Brain microvascular endothelial cell (primary cell): ENCODE measurements at regions not wholly inside any gene's neighbourhood (a gene's known extent, or its start where the extent isn't known, plus 50 kb on each side); places are given as distances from the start of the nearest gene placed in this dataset.

Experiments used
- DNase-seq: peaks from one replicate; pipeline ENCODE4 v3.0.0-alpha.2; 2020
- H3K27ac ChIP-seq: fragments of 250-450 bp; sonication (Bioruptor Pico); 2 replicates; pipeline ENCODE4 v1.5.1; 2020; ENCODE audit warnings: mild to moderate bottlenecking, moderate library complexity
- H3K27me3 ChIP-seq: fragments of 250-450 bp; sonication (Bioruptor Pico); replicated peaks from 2 replicates; pipeline ENCODE4 v1.5.1; 2020; ENCODE audit warnings: mild to moderate bottlenecking
- H3K36me3 ChIP-seq: fragments of 250-450 bp; sonication (Bioruptor Pico); replicated peaks from 2 replicates; pipeline ENCODE4 v1.5.1; 2020; ENCODE audit warnings: mild to moderate bottlenecking
- H3K4me3 ChIP-seq: 2 replicates; pipeline ENCODE4 v1.5.1; 2011; ENCODE audit warnings: low read depth, mild to moderate bottlenecking, control low read depth, low read length, moderate library complexity
- in situ Hi-C: cut with HindIII; loops from 2 replicates; pipeline ENCODE4 v1.10.0; 2017; ENCODE audit warnings: low sequenced_read_pairs, low pct_ligation_motif_present
- TF ChIP-seq, protein P1 (sequence below): IDR thresholded peaks from 2 replicates; pipeline ENCODE4 v1.5.1; 2011; ENCODE audit warnings: low read depth, mild to moderate bottlenecking, moderate library complexity, low read length, control low read depth, inconsistent platforms; ENCODE audit errors: missing control alignments

- Histone ChIP-seq H3K4me3 (no peak overlapping the region), H3K36me3 (no peaks in the 10 kb centered on the region), H3K27me3 (no peaks in the 10 kb centered on the region), H3K27ac (no peak overlapping the region)
- no peak for DNase-seq
- in situ Hi-C loops, result no loop called here
- TF ChIP-seq, protein P1, sequence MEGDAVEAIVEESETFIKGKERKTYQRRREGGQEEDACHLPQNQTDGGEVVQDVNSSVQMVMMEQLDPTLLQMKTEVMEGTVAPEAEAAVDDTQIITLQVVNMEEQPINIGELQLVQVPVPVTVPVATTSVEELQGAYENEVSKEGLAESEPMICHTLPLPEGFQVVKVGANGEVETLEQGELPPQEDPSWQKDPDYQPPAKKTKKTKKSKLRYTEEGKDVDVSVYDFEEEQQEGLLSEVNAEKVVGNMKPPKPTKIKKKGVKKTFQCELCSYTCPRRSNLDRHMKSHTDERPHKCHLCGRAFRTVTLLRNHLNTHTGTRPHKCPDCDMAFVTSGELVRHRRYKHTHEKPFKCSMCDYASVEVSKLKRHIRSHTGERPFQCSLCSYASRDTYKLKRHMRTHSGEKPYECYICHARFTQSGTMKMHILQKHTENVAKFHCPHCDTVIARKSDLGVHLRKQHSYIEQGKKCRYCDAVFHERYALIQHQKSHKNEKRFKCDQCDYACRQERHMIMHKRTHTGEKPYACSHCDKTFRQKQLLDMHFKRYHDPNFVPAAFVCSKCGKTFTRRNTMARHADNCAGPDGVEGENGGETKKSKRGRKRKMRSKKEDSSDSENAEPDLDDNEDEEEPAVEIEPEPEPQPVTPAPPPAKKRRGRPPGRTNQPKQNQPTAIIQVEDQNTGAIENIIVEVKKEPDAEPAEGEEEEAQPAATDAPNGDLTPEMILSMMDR, result no peak
These were observed 169.3 kb upstream of the MAGI2 start for GRCh38 chr7:79622781-79623180.

DNA sequence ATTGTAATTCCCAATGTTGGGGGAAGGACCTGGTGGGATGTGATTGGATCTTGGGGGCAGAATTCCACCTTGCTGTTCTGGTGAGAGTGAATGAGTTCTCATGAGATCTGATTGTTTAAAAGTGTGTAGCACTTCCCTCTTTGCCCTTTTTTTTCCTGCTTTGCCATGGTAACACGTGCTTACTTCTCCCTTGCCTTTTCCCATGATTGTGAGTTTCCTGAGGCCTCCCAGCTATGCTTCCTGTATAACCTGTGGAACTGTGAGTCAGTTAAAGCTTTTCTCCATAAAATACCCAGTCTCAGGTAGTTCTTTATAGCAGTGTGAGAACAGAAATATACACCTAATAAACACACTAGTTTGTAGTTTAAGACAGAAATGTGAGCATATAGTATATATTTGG lies 166.8 kb upstream of the MAGI2 start:
- DNase-seq, result no peak
- H3K27ac ChIP-seq, result no peak overlapping the region
- TF ChIP-seq, protein P1, result no peak
- in situ Hi-C loops, result no loop called here
- no peaks in the 10 kb centered on the region for H3K27me3 ChIP-seq
- H3K4me3 ChIP-seq, result no peak overlapping the region
- H3K36me3 ChIP-seq, result no peaks in the 10 kb centered on the region

DNA sequence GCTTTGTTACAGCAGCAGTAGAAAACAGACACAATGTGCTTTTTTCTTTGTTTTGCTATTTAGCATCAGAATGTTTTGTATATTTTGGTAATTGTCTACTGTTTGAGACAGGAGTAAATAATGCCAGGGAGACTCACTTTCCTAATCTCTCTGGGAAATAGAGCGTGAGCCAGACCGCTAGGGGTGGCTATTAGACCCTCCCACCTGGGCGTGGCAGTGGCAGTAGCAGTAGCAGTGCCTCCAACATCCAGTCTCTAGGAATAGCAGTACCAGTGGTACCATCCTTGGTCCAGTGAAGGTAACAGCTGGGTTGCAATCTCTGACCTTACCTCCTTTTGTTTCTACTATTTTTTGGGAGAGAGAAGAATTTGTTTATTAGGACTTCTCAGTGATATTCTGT lies 165.7 kb upstream of the MAGI2 start:
- DNase-seq, result no peak
- Histone ChIP-seq H3K36me3 (no peaks in the 10 kb centered on the region), H3K4me3 (no peak overlapping the region), H3K27me3 (no peaks in the 10 kb centered on the region), H3K27ac (no peak overlapping the region)
- in situ Hi-C loops, result no loop called here
- TF ChIP-seq, protein P1, result no peak

DNA sequence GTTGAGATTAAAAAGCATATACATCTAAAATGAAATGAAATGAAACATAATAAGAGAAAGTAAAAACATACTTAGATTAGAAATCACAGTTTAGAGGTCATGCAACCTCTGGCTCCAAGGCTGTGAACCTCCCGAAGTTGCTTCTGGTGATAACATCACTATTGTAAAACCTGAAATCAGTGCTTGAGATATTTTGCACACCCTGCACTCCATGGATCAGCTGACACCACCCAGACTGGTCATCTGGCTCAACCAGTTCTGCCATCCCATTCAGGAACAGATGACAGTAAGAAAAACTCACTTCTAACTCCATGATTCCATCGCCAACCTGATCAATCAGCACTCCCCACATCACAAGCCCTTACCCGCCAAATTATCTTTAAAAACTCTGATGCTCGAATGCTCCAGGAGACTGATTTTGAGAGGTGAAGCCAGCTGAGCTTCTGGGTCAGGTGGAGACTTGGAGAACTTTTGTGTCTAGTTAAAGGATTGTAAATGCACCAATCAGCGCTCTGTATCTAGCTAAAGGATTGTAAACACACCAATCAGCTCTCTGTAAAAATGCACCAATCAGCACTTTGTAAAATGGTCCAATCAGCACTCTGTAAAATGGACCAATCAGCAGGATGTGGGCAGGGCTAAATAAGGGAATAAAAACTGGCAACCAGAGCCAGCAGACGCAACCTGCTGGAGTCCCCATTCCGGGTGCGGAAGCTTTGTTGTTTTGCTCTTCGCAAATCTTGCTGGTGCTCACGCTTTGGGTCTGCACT lies 162.6 kb upstream of the MAGI2 start:
- Histone ChIP-seq H3K36me3 (no peaks in the 10 kb centered on the region), H3K4me3 (no peak overlapping the region), H3K27me3 (no peaks in the 10 kb centered on the region), H3K27ac (no peak overlapping the region)
- TF ChIP-seq, protein P1, result no peak
- DNase-seq, result no peak
- in situ Hi-C loops, result no loop called here

GRCh38 chr7:79615466-79615865 lies 162.0 kb upstream of the MAGI2 start:
- DNase-seq, result no peak
- TF ChIP-seq, protein P1, result no peak
- H3K27ac ChIP-seq, result no peak overlapping the region

GRCh38 chr7:79612903-79613302 lies 159.4 kb upstream of the MAGI2 start:
- TF ChIP-seq, protein P1, result no peak
- no peak overlapping the region for H3K4me3 ChIP-seq
- H3K27me3 ChIP-seq, result no peaks in the 10 kb centered on the region
- no peak overlapping the region for H3K27ac ChIP-seq
- DNase-seq, result no peak
- in situ Hi-C loops, result no loop called here
- H3K36me3 ChIP-seq, result no peaks in the 10 kb centered on the region

More at GRCh38 chr7:79615466-79615865, 162.0 kb upstream of the MAGI2 start:
- H3K27me3 ChIP-seq, result no peaks in the 10 kb centered on the region
- H3K4me3 ChIP-seq, result no peak overlapping the region
- no peaks in the 10 kb centered on the region for H3K36me3 ChIP-seq
- in situ Hi-C loops, result no loop called here
